SH-SY5Y (cell line): ENCODE measurements at regions not wholly inside any gene's neighbourhood (a gene's known extent, or its start where the extent isn't known, plus 50 kb on each side); places are given as distances from the start of the nearest gene placed in this dataset.

Experiments
- GATA2 ChIP-seq: IDR thresholded peaks from 2 replicates; pipeline ENCODE4 v1.6.1; 2011; ENCODE audit warnings: mild to moderate bottlenecking, low read depth, low read length
- GATA3 ChIP-seq: IDR thresholded peaks from 2 replicates; pipeline ENCODE4 v1.6.1; 2011; ENCODE audit warnings: low read depth, mild to moderate bottlenecking, low read length, moderate library complexity

DNA sequence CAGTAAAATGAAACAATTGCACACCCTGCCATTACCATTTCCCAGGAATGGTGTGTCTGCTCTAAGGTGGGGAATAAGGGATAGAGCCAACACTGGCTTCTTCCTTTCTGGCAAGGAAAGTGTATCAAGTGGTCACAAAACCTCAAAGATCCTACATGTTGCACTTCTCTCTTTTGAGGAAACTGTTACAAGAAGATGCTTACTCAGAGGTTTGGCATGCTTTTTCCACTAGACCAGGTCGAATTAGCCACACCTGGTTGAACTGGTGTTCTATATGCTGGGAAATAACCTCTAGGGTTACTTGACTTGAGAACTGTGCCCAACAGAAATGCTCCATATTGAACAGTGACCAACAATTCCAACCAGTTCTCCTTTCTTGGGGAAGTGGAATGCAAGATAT lies 102.9 kb downstream of the LRRN1 start:
- TF ChIP-seq GATA2 = no peak
- no peak for TF ChIP-seq GATA3

GRCh38 chr3:3906171-3906570 lies 106.9 kb downstream of the LRRN1 start:
- TF ChIP-seq GATA2 = no peak
- TF ChIP-seq GATA3 = no peak

GRCh38 chr3:3907023-3907422 lies 107.8 kb downstream of the LRRN1 start:
- TF ChIP-seq GATA2 = no peak
- no peak for TF ChIP-seq GATA3

DNA sequence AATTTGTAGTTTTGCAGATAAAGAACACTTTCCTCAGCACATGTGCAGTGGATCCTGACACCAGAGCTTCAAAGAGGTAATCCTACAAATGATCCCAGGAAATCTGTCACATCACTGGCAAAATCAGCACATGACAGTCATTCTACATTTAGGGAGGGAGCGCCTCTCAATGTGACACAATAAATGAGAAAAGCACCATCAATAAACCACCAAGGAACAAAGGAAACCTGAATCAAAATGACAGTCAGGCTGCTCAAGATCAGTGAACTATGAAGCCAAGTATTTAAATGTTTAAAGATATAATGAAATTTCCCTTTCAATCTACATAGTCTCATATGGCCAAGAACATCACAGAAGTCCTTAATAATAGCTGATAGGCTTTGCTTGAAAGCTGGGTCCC lies 119.5 kb downstream of the LRRN1 start:
- TF ChIP-seq GATA2 = no peak
- no peak for TF ChIP-seq GATA3

GRCh38 chr3:3919316-3919715 lies 120.1 kb downstream of the LRRN1 start:
- TF ChIP-seq GATA3 (no peak), GATA2 (no peak)

DNA sequence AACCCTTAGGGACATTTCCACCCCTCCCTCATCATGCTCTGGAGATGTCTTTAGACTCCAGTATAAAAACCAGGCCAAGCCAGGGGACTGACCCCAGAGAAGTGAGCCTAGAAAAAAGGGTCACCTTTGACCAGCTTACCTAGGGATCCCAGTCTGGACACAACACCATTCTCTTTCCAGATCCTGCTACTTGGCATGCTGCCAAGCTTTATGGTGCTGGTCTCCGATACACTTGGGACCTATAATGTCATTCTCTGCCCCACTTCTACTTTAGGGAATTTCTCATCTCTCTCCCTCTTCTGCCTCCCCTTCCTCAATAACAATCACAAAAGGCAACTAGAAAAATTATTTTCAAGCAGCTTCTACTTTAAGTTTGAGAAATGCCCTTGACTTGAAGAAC lies 124.4 kb downstream of the LRRN1 start:
- TF ChIP-seq GATA3 (no peak), GATA2 (no peak)

DNA sequence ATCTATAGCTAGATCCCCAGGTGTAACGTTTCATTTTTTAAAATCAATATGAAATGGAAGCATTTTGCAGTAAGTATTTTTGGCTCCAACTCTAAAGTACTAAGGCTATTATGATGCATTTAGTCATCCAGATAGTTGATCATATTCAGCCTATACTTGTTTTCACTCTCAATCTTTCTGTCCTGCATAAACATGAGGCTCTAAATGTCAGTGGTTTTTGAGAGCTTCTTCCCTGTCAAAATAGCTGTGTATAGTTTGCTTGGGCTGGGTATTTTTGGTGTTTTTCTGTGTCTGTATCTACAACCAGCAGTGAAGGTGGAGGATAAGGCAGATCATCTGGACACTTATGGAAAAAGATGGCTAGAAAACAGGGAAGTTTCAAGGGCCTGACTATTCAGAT lies 128.0 kb downstream of the LRRN1 start:
- no peak for TF ChIP-seq GATA2
- no peak for TF ChIP-seq GATA3

- TF ChIP-seq GATA2 (no peak), GATA3 (no peak)
Measured at GRCh38 chr3:3927965-3928364, 128.7 kb downstream of the LRRN1 start.

GRCh38 chr3:3951071-3951470 lies 151.8 kb downstream of the LRRN1 start:
- no peak for TF ChIP-seq GATA3
- TF ChIP-seq GATA2 = no peak

GRCh38 chr3:3951501-3951900 lies 152.3 kb downstream of the LRRN1 start:
- TF ChIP-seq GATA3 (no peak), GATA2 (no peak)

DNA sequence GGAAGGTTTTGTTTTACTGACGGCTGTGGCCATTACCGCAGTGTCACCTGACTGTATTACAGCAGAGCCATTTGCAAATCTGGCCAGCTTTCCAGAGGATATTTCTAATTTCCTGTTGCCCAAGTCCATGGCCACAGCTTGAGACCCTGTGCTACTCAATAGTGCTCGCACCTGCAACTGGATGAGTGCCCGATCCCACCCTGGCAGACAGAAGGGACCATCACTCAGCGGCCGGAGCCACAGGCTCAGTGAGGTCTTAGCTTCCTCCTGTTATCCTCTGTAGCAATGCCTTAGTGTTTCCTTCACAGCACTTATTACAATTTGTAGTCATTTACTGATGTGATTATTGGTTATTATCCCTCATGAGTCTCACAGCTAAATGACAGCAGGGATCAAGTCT lies 184.8 kb downstream of the LRRN1 start:
- TF ChIP-seq GATA3 (no peak), GATA2 (no peak)

DNA sequence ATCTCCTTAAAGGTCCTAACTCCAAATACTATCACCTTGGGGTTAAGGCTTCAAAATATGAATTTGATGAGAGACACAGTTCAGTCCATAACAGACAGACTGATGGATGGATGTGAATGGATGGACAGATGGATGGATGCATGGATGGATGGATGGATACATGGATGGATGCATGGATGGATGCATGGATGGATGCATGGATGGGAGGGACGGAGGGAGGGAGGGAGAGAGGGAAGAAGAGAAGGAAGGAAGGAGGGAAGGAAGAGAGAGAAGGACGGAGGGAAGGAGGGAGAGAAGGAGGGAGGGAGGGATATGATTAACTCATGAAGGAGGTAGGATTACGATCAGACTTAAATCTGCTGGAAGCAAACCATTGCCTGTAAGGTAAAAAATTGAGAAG lies 192.4 kb downstream of the LRRN1 start:
- no peak for TF ChIP-seq GATA2
- TF ChIP-seq GATA3 = no peak

GRCh38 chr3:3992312-3992874 lies 193.2 kb downstream of the LRRN1 start:
- no peak for TF ChIP-seq GATA2

DNA sequence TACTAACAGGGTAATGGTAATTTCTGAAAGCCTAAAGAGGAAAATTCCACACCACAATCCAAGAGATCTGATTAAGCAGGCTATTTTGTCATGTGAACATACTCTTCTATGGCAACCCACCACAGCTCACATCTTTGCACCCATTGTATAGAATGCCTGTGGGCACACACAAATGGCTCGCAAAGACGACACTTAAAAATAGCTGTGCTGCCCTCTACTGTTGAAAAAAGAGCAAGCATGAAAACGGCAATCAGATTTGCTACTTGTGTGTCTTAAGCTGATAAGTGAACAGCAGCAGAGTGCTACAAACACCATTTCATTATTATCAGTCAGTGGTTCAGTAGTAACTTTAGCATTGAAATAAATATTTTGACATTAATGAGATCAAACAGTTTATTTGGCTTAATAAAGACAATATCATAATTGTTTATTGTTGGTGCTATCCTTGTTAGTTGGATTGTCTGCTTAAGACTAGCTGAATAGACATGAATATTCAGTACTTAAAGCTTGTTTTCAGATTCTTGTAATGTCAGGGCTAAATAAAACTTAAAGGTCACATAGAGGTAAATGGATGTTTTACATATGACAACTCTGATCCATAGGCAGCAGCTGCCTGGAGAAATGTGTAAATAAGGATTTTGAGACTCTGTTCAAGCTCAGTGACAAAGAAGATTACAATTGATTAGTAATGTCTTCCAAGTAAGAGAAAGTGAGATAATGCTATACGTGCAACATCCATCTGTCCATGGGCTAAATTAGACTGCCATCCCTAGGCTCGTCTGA lies 199.1 kb downstream of the LRRN1 start:
- TF ChIP-seq GATA2 (no peak), GATA3 (no peak)

- TF ChIP-seq GATA3 (no peak), GATA2 (no peak)
Measured at GRCh38 chr3:4001976-4002375, 202.7 kb downstream of the LRRN1 start.
